K562 (cell line): ENCODE measurements at regions not wholly inside any gene's neighbourhood (a gene's known extent, or its start where the extent isn't known, plus 50 kb on each side); places are given as distances from the start of the nearest gene placed in this dataset.

ENCODE experiments used
- ATAC-seq: fragments of 200-7000 bp; cut with Tn5 transposase; 3 replicates; pipeline ENCODE4 v1.9.1; 2020; ENCODE audit warnings: moderate library complexity
- BruUV-seq: library from RNA; stranded (reverse); fragments of 400-500 nt; replicated peaks from 2 replicates; lab custom pipeline; 2021; lab: Mats Ljungman, UMichigan
- CTCF ChIA-PET: fragments of 300-600 bp; formaldehyde crosslinking; extraction: SDS; loops from one replicate; lab custom pipeline; 2021; ENCODE audit warnings: low intra/inter-chr PET ratio; lab: Yijun Ruan, JAX
- POLR2A ChIA-PET: fragments of 300-600, 350-650 bp; sonication (Branson Sonifier 250); formaldehyde crosslinking; extraction: SDS; loops from one replicate; lab custom pipeline; 2021; ENCODE audit warnings: antibody characterized with exemption, inconsistent platforms; lab: Yijun Ruan, JAX
- DNase-seq, 4 experiments: peaks; one replicate each; pipeline versions ENCODE4 v3.0.0 to v3.0.0-alpha.2; 2011 to 2018; ENCODE audit warnings: low spot score in 3 of 4, mixed read lengths in 3 of 4; ENCODE audit errors: extremely low read depth in 1 of 4
- FAIRE-seq: peaks from 2 replicates; lab custom pipeline; 2011; peaks lifted over from hg19 to GRCh38; lab: Jason Lieb, UNC
- H2AFZ ChIP-seq: 2 replicates; pipeline ENCODE4 v1.6.0; 2011; ENCODE audit warnings: low read depth, low read length, control low read depth, inconsistent platforms
- H3K27ac ChIP-seq: fragments of 200-600 bp; 3 replicates; pipeline ENCODE4 v1.8.0; 2011; ENCODE audit warnings: low read depth, mild to moderate bottlenecking, control low read depth, inconsistent platforms, low read length, moderate library complexity, mixed read lengths; ENCODE audit errors: extremely low read depth
- H3K27me3 ChIP-seq, 2 experiments: fragments of 300-600 bp in 1 of 2; 2 replicates in 1 of 2; 3 replicates in 1 of 2; pipeline versions ENCODE4 v1.6.0 to v1.8.0; 2011; ENCODE audit warnings: inconsistent platforms in 2 of 2, low read length in 2 of 2, mild to moderate bottlenecking in 1 of 2, mixed read lengths in 1 of 2, moderate library complexity in 1 of 2; ENCODE audit not compliant: control insufficient read depth in 2 of 2, insufficient read depth in 2 of 2
- H3K36me3 ChIP-seq: fragments of 300-600 bp; 3 replicates; pipeline ENCODE4 v1.8.0; 2011; ENCODE audit warnings: mild to moderate bottlenecking, low read length, inconsistent platforms; ENCODE audit not compliant: control insufficient read depth, insufficient read depth
- H3K4me1 ChIP-seq, 2 experiments: fragments of 200-600 bp in 1 of 2; replicated peaks in 1 of 2; 2 replicates in 1 of 2; 3 replicates in 1 of 2; pipeline versions ENCODE4 v1.5.1 to v1.8.0; 2011; ENCODE audit warnings: inconsistent platforms in 2 of 2, low read length in 2 of 2, mild to moderate bottlenecking in 1 of 2, mixed read lengths in 1 of 2, moderate library complexity in 1 of 2; ENCODE audit not compliant: control insufficient read depth in 2 of 2, insufficient read depth in 2 of 2
- H3K4me2 ChIP-seq: 2 replicates; pipeline ENCODE4 v1.6.1; 2011; ENCODE audit warnings: low read length, control low read depth, inconsistent platforms, mixed read lengths; ENCODE audit not compliant: insufficient read depth
- H3K4me3 ChIP-seq: fragments of 200-600 bp; sonication (generic), shearing (Covaris generic); 2 replicates; pipeline ENCODE4 v1.5.1; 2016; ENCODE audit warnings: control low read depth, inconsistent platforms
- H3K79me2 ChIP-seq: fragments of 200-600 bp; 3 replicates; pipeline ENCODE4 v1.8.0; 2011; ENCODE audit warnings: low read length, inconsistent platforms; ENCODE audit not compliant: control insufficient read depth, insufficient read depth
- H3K9ac ChIP-seq, 2 experiments: 2 replicates each; pipeline versions ENCODE4 v1.6.0 to v1.6.1; 2011; ENCODE audit warnings: low read depth in 2 of 2, low read length in 2 of 2, control low read depth in 1 of 2, inconsistent platforms in 1 of 2, mild to moderate bottlenecking in 1 of 2, mixed read lengths in 1 of 2; ENCODE audit not compliant: insufficient read depth in 1 of 2
- H3K9me1 ChIP-seq: one replicate; pipeline ENCODE4 v1.6.0; 2011; ENCODE audit warnings: inconsistent platforms, mild to moderate bottlenecking, low read length, moderate library complexity; ENCODE audit not compliant: control insufficient read depth, insufficient read depth
- H3K9me3 ChIP-seq: replicated peaks from 2 replicates; pipeline ENCODE4 v1.5.1; 2011; ENCODE audit warnings: low read depth, low read length, inconsistent platforms; ENCODE audit not compliant: control insufficient read depth, insufficient read depth
- H4K20me1 ChIP-seq: replicated peaks from 2 replicates; pipeline ENCODE4 v1.6.1; 2011; ENCODE audit warnings: low read length, inconsistent platforms, mixed read lengths; ENCODE audit not compliant: control insufficient read depth, insufficient read depth
- BRD9 ChIP-seq: fragments of 450-650 bp; IDR thresholded peaks from 2 replicates; pipeline ENCODE4 v1.6.1; 2018; ENCODE audit warnings: low read depth; ENCODE audit not compliant: partially characterized antibody
- CBFA2T2 ChIP-seq: fragments of 450-650 bp; conservative IDR thresholded peaks from 2 replicates; pipeline ENCODE4 v1.6.1; 2017; ENCODE audit warnings: mild to moderate bottlenecking
- CEBPZ ChIP-seq: fragments of 150-350 bp; IDR thresholded peaks from 2 replicates; pipeline ENCODE4 v1.6.1; 2014; ENCODE audit warnings: low read depth, mild to moderate bottlenecking, low read length, borderline replicate concordance
- EWSR1 ChIP-seq: fragments of 450-650 bp; IDR thresholded peaks from 2 replicates; pipeline ENCODE4 v1.6.1; 2018; ENCODE audit warnings: borderline replicate concordance, mild to moderate bottlenecking, low read depth, moderate library complexity; ENCODE audit not compliant: partially characterized antibody
- FIP1L1 ChIP-seq: fragments of 200-400 bp; formaldehyde crosslinking; IDR thresholded peaks from 2 replicates; pipeline ENCODE4 v1.6.1; 2018; ENCODE audit warnings: mild to moderate bottlenecking, low read depth, low read length; ENCODE audit not compliant: poor library complexity, severe bottlenecking
- FOXP1 ChIP-seq: sonication (generic); formaldehyde crosslinking; IDR thresholded peaks from 2 replicates; pipeline ENCODE4 v1.8.0; 2022; ENCODE audit warnings: mild to moderate bottlenecking, missing genetic modification reagents
- PHF20 ChIP-seq: fragments of 450-650 bp; IDR thresholded peaks from 2 replicates; pipeline ENCODE4 v1.6.1; 2018; ENCODE audit not compliant: partially characterized antibody
- POLR2AphosphoS5 ChIP-seq: IDR thresholded peaks from 2 replicates; pipeline ENCODE4 v1.6.1; 2011; ENCODE audit warnings: mild to moderate bottlenecking, low read depth, low read length, moderate library complexity; ENCODE audit not compliant: control insufficient read depth, insufficient read depth
- TCF15 ChIP-seq: fragments of 250-450 bp; sonication (Bioruptor Pico); IDR thresholded peaks from 2 replicates; pipeline ENCODE4 v1.8.0; 2022; ENCODE audit warnings: moderate library complexity, mild to moderate bottlenecking, inconsistent platforms
- TRIM24 ChIP-seq, 2 experiments: fragments of 450-650 bp; IDR thresholded peaks; 2 replicates each; pipeline ENCODE4 v1.6.1; 2016
- ZC3H4 ChIP-seq: sonication (generic); formaldehyde crosslinking; IDR thresholded peaks from 2 replicates; pipeline ENCODE4 v1.9.0; 2021; ENCODE audit warnings: missing genetic modification reagents, borderline replicate concordance
- ZHX1 ChIP-seq: fragments of 150-350 bp; conservative IDR thresholded peaks from 2 replicates; pipeline ENCODE4 v1.6.1; 2014; ENCODE audit warnings: low read length
- ZNF431 ChIP-seq: sonication (generic); formaldehyde crosslinking; IDR thresholded peaks from 2 replicates; pipeline ENCODE4 v1.8.0; 2022; ENCODE audit warnings: mild to moderate bottlenecking, missing genetic modification reagents
- WGBS: fragments of 100-300 bp; shearing (Covaris generic); methylation state at CpG from one replicate; pipeline ENCODE4 v1.1.6; 2016; ENCODE audit warnings: low coverage, mixed read lengths; ENCODE audit not compliant: insufficient coverage; ENCODE audit errors: missing lambda C conversion rate; 5-methylcytosine and 5-hydroxymethylcytosine counted together
- in situ Hi-C: fragments of 300-500 bp; cut with MboI; formaldehyde crosslinking; loops from 4 replicates; pipeline ENCODE4 v1.15.0; 2018; ENCODE audit warnings: inconsistent platforms, mixed read lengths
- intact Hi-C: fragments of 100-400 bp; cut with micrococcal nuclease; formaldehyde crosslinking; loops from 2 replicates; pipeline ENCODE4 v1.14.2; 2022

DNA sequence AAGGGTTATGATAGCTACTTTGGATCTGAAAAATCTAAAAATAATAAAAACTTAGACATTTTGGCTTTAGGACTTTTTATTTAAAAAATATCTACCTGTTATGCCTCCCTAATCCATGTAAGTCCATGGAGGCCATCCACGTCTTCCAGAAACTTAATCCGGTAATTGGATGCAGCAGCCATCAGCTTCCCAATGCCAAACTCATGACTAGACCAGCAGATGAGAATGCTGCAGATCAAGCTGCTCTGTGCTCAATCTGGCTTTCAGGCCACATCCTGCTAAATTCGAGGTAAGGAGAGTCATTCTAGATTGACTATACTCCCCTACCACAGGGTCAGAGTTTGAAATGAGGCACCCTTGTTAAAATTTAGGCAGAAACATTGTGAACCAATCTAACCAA lies 168.5 kb upstream of the TCERG1L start (continued):
- no peak for TF ChIP-seq PHF20
- TF ChIP-seq ZHX1, result no peak
- TF ChIP-seq TCF15, result no peak

- intact Hi-C loops, result no loop called here
- Histone ChIP-seq H3K79me2 (no peaks in the 10 kb centered on the region), H3K9me1 (no peaks in the 10 kb centered on the region), H3K27me3 (no peaks in the 10 kb centered on the region), H3K9ac (no peak overlapping the region), H2AFZ (no peak overlapping the region), H3K4me2 (no peak overlapping the region), H3K9me3 (no peaks in the 10 kb centered on the region), H4K20me1 (no peaks in the 10 kb centered on the region), H3K36me3 (no peaks in the 10 kb centered on the region), H3K27ac (no peak overlapping the region), H3K4me1 (no peaks in the 10 kb centered on the region), H3K4me3 (no peak overlapping the region)
- ChIA-PET CTCF (no interaction called here), POLR2A (no interaction called here)
- BruUV-seq, result no TSS peak
- DNase-seq, result no peak
- no peak for ATAC-seq
- FAIRE-seq, result no peak
- 3% methylated on average over 6 of the region's 7 CpGs for WGBS
- in situ Hi-C loops, result no loop called here
- no peak for TF ChIP-seq BRD9
- no peak for TF ChIP-seq ZC3H4
- TF ChIP-seq ZNF431 (CRISPR knock-in tag), result no peak
- TF ChIP-seq CEBPZ, result no peak
- no peak for TF ChIP-seq TRIM24 (IDR thresholded peaks at IDR 0.05)
- no peak for TF ChIP-seq FIP1L1
- no peak for TF ChIP-seq FOXP1
- no peak for TF ChIP-seq EWSR1
- no peak for TF ChIP-seq POLR2AphosphoS5
- TF ChIP-seq CBFA2T2, result no peak
These were observed 169.3 kb upstream of the TCERG1L start for GRCh38 chr10:131480861-131481260.
